Stimulated activated CD8-positive, alpha-beta memory T cell treated with anti-CD3 and anti-CD28 coated beads, Interleukin-7, amount 100 ng/mL, for 48 hours (primary cell): ENCODE measurements at regions not wholly inside any gene's neighbourhood (a gene's known extent, or its start where the extent isn't known, plus 50 kb on each side); places are given as distances from the start of the nearest gene placed in this dataset.

Source experiments
- DNase-seq, 2 donors: peaks; one replicate each; pipeline ENCODE4 v3.0.0-alpha.2; 2020; ENCODE audit warnings: low read depth in 1 of 2; ENCODE audit errors: extremely low read depth in 1 of 2

- no peak for DNase-seq
These were observed 163.3 kb upstream of the PRKCQ start for GRCh38 chr10:6743291-6743849.

- DNase-seq: no peak
These were observed 161.5 kb upstream of the PRKCQ start for GRCh38 chr10:6741541-6741941.

- no peak for DNase-seq
These were observed 159.6 kb upstream of the PRKCQ start for GRCh38 chr10:6739530-6740174.

- no peak for DNase-seq
These were observed 158.2 kb upstream of the PRKCQ start for GRCh38 chr10:6738112-6738768.

GRCh38 chr10:6737758-6738111, 157.7 kb upstream of the PRKCQ start:
- DNase-seq: no peak

- no peak for DNase-seq
These were observed 157.1 kb upstream of the PRKCQ start for GRCh38 chr10:6737080-6737641.

GRCh38 chr10:6734286-6734685, 154.2 kb upstream of the PRKCQ start:
- DNase-seq: no peak

GRCh38 chr10:6729861-6730344, 149.8 kb upstream of the PRKCQ start:
- no peak for DNase-seq

- DNase-seq: no peak
These were observed 149.1 kb upstream of the PRKCQ start for GRCh38 chr10:6729071-6729774.

GRCh38 chr10:6726924-6727323, 146.8 kb upstream of the PRKCQ start:
- DNase-seq: no peak

- no peak for DNase-seq
These were observed 142.5 kb upstream of the PRKCQ start for GRCh38 chr10:6722616-6723004.

- DNase-seq: no peak
These were observed 142.0 kb upstream of the PRKCQ start for GRCh38 chr10:6721964-6722615.

- DNase-seq: no peak
These were observed 141.4 kb upstream of the PRKCQ start for GRCh38 chr10:6721480-6721879.

- no peak for DNase-seq
These were observed 139.5 kb upstream of the PRKCQ start for GRCh38 chr10:6719561-6719960.

GRCh38 chr10:6718550-6718949, 138.5 kb upstream of the PRKCQ start:
- no peak for DNase-seq

- DNase-seq: no peak
These were observed 136.4 kb upstream of the PRKCQ start for GRCh38 chr10:6716516-6716915.

GRCh38 chr10:6713716-6714115, 133.6 kb upstream of the PRKCQ start:
- no peak for DNase-seq

GRCh38 chr10:6713120-6713519, 133.0 kb upstream of the PRKCQ start:
- no peak for DNase-seq

GRCh38 chr10:6711881-6712280, 131.8 kb upstream of the PRKCQ start:
- no peak for DNase-seq

- DNase-seq: no peak
These were observed 131.3 kb upstream of the PRKCQ start for GRCh38 chr10:6711408-6711841.

- no peak for DNase-seq
These were observed 127.3 kb upstream of the PRKCQ start for GRCh38 chr10:6707352-6707751.
